ENCODE measurements at regions not wholly inside any gene's neighbourhood (a gene's known extent, or its start where the extent isn't known, plus 50 kb on each side); places are given as distances from the start of the nearest gene placed in this dataset.

DNA sequence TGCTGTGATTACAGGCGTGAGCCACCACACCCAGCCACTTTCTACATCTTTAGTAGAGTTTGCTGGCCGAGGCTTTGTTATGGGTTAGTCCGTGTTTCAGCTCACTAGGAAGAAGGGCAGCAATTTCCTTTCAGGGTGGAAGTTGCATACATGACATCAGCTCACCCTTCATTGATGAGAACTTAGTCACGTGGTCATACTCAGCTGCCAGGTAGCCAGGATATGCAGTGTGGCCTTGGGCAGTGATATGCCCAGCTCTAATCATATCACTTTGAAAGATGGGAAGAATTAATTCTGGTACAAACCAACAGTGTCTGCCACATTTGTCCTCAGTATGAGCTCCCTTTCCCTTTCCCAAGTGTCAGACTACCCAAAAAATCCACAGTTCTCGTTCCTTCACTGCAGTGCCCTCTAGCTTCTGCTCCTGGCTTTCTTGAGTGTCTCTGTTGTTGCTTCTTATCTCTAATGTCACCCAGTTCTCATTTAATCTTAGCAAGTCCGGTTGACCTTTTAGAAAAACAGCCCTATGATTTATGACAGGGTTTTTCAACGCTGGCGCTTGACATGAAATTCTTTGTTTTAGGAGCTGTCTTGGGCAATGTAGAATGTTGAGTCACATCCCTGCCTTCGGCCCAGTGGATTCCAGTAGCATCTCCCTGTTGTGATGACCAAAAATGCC is 108.7 kb upstream of the ITGB1 start:
- TF ChIP-seq POLR2AphosphoS5 (IDR thresholded peaks at IDR 0.05; ENCODE audit: low read depth, low read length) (no peak), TAF1 (IDR thresholded peaks at IDR 0.05; ENCODE audit: borderline replicate concordance, insufficient read depth, low read length) (no peak), REST (IDR thresholded peaks at IDR 0.05; ENCODE audit: insufficient read depth in 1 of 2, low read depth in 2 of 2, low read length in 2 of 2) (no peak), FOXP2 (optimal IDR thresholded peaks at IDR 0.05; ENCODE audit: borderline replicate concordance, extremely low read depth, extremely low read length, insufficient read depth) (no peak)
